ENCODE measurements at regions not wholly inside any gene's neighbourhood (a gene's known extent, or its start where the extent isn't known, plus 50 kb on each side); places are given as distances from the start of the nearest gene placed in this dataset.

GRCh38 chr2:129375632-129376425 lies 603.6 kb upstream of the RAB6C start:
- TF ChIP-seq, protein P1, sequence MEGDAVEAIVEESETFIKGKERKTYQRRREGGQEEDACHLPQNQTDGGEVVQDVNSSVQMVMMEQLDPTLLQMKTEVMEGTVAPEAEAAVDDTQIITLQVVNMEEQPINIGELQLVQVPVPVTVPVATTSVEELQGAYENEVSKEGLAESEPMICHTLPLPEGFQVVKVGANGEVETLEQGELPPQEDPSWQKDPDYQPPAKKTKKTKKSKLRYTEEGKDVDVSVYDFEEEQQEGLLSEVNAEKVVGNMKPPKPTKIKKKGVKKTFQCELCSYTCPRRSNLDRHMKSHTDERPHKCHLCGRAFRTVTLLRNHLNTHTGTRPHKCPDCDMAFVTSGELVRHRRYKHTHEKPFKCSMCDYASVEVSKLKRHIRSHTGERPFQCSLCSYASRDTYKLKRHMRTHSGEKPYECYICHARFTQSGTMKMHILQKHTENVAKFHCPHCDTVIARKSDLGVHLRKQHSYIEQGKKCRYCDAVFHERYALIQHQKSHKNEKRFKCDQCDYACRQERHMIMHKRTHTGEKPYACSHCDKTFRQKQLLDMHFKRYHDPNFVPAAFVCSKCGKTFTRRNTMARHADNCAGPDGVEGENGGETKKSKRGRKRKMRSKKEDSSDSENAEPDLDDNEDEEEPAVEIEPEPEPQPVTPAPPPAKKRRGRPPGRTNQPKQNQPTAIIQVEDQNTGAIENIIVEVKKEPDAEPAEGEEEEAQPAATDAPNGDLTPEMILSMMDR (conservative IDR thresholded peaks at IDR 0.05; ENCODE audit: low read depth, low read length), result no peak
- DNase-seq (ENCODE audit: low read depth), result no peak
- H3K4me3 ChIP-seq (ENCODE audit: low read depth, low read length), result no peak overlapping the region

GRCh38 chr2:129376426-129377077 lies 602.9 kb upstream of the RAB6C start:
- H3K4me3 ChIP-seq (ENCODE audit: low read depth, low read length), result no peak overlapping the region
- no peak for DNase-seq (ENCODE audit: low read depth)
- TF ChIP-seq, protein P1 (conservative IDR thresholded peaks at IDR 0.05; ENCODE audit: low read depth, low read length), result no peak

DNA sequence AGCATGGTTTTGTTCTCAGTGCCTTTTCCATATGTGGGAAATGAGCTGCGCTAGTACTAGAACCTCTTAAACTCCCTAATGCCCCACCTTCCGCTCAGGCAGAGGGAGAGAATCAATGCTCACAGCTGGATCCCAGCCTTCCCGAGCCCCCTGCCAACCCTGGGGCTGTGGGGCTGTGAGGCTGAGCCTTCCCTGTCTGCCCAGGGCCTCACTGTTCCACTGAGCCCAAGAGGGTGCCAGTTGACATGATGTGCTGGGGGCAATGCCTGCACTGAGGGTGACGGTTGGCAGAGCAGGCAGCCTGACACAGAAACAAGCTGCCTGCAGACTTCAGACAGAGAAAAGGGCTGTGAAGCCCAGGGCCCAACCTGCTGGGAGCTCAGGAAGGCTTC lies 602.4 kb upstream of the RAB6C start:
- H3K4me3 ChIP-seq (ENCODE audit: low read depth, low read length), result no peak overlapping the region
- TF ChIP-seq, protein P1 (conservative IDR thresholded peaks at IDR 0.05; ENCODE audit: low read depth, low read length), result no peak
- no peak for DNase-seq (ENCODE audit: low read depth)

DNA sequence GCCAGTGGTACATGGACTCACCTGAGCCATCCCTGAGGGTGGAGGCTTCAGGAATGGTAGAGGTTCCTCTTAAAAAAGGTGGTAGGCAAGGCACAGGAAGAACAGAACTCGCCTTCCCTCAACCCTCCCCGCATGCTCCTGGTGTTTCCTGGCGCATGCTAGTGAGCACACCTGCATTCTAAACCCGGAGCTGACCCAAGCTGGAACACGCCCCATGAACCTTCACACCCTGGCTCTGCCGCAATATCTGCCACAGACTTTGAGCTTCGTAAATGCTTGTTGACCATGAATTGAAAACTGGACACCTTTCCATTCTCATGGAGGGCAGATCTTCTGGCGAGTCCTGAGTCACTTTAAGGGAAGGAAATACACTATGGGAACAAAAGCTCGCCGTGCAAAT lies 601.3 kb upstream of the RAB6C start:
- H3K4me3 ChIP-seq (ENCODE audit: low read depth, low read length), result no peak overlapping the region
- TF ChIP-seq, protein P1 (conservative IDR thresholded peaks at IDR 0.05; ENCODE audit: low read depth, low read length), result no peak
- no peak for DNase-seq (ENCODE audit: low read depth)

DNA sequence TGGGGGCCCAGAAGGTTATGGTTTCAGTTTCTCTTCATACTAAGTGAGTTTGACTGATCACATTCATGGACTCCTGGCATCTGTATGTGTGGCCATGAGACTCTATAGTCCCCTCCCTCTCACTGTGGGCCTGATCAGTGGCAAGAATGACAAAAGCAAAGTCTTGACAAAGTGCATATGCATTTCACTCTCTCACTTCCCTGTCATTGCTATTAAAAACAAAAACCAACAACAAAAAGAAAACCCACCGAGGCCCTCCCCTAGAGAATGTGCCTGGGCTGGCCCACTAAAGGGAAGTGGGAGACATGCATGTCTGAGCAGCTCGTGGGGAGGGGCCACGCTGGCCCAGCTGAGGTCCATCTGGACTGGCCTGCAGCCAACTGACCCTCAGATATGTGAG lies 600.1 kb upstream of the RAB6C start:
- H3K4me3 ChIP-seq (ENCODE audit: low read depth, low read length), result no peak overlapping the region
- no peak for DNase-seq (ENCODE audit: low read depth)
- TF ChIP-seq, protein P1 (conservative IDR thresholded peaks at IDR 0.05; ENCODE audit: low read depth, low read length), result no peak

GRCh38 chr2:129381789-129382188 lies 597.7 kb upstream of the RAB6C start:
- TF ChIP-seq, protein P1 (conservative IDR thresholded peaks at IDR 0.05; ENCODE audit: low read depth, low read length), result no peak
- no peak overlapping the region for H3K4me3 ChIP-seq (ENCODE audit: low read depth, low read length)
- DNase-seq (ENCODE audit: low read depth), result no peak
